ENCODE measurements at regions not wholly inside any gene's neighbourhood (a gene's known extent, or its start where the extent isn't known, plus 50 kb on each side); places are given as distances from the start of the nearest gene placed in this dataset.

DNA sequence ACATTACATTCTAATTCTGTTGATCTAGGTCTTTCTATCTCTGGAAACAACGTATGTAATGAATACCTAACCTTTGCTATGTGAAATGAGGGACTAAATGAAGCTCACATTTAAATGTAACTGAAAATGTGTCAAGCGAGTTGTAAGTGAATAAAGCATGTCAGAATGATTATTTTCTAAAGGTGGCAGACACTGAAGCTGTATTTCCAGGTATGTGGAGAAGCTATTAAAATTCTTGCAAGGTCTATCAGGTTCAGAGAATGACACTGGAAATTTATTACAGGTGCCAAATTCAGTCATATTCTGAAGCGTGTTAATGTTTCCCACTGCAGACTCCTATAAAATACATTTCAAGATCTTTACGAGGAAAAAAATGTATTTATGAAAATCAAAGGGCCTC, 641.4 kb downstream of the RPS29 start:
- no peak for TF ChIP-seq CTCF (IDR thresholded peaks at IDR 0.05; ENCODE audit: low read depth, low read length)
- no peak overlapping the region for H3K4me3 ChIP-seq (replicated peaks in 1 of 2; ENCODE audit: low read depth in 2 of 2, low read length in 2 of 2)
- no peak for DNase-seq (ENCODE audit: low read depth in 2 of 2)

GRCh38 chr14:48943913-48944312, 642.3 kb downstream of the RPS29 start:
- no peak for DNase-seq (ENCODE audit: low read depth in 2 of 2)
- no peak for TF ChIP-seq CTCF (IDR thresholded peaks at IDR 0.05; ENCODE audit: low read depth, low read length)
- no peak overlapping the region for H3K4me3 ChIP-seq (replicated peaks in 1 of 2; ENCODE audit: low read depth in 2 of 2, low read length in 2 of 2)

DNA sequence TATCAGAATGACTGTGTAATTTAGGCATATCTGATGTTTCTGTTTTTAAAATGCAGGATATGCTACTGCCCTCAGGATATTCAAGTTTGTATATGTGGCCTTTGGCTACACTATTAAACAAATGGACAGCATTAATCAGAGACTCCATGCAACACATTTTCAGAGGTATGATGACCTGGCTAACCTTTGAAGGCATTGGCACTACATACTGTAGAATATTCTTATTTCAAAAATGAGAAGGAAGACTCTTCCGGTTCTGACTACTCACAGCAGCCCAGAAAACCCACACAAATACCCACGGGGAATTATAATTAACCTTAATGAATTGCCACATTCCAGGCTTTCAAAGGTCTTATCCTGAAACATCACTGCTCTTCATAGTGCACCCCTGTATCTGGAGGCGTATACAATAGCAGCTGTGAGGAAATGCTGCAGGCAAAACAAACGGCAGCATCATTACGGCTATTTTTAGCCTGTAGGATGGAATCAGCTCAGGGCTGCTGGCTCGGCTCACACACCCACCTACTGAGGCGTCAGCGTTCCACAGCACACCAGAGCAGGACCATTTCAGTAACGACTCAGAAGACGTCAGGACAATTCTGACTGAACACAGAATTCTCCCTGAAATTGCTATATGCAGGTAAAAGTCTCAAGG, 648.5 kb downstream of the RPS29 start:
- peak; percentile 0 to 25 for DNase-seq (ENCODE audit: low read depth in 2 of 2)
- TF ChIP-seq CTCF (IDR thresholded peaks at IDR 0.05; ENCODE audit: low read depth, low read length) = no peak
- H3K4me3 ChIP-seq (replicated peaks in 1 of 2; ENCODE audit: low read depth in 2 of 2, low read length in 2 of 2) = no peak overlapping the region

GRCh38 chr14:48936849-48937248, 649.3 kb downstream of the RPS29 start:
- no peak overlapping the region for H3K4me3 ChIP-seq (replicated peaks in 1 of 2; ENCODE audit: low read depth in 2 of 2, low read length in 2 of 2)
- no peak for DNase-seq (ENCODE audit: low read depth in 2 of 2)
- TF ChIP-seq CTCF (IDR thresholded peaks at IDR 0.05; ENCODE audit: low read depth, low read length) = no peak

DNA sequence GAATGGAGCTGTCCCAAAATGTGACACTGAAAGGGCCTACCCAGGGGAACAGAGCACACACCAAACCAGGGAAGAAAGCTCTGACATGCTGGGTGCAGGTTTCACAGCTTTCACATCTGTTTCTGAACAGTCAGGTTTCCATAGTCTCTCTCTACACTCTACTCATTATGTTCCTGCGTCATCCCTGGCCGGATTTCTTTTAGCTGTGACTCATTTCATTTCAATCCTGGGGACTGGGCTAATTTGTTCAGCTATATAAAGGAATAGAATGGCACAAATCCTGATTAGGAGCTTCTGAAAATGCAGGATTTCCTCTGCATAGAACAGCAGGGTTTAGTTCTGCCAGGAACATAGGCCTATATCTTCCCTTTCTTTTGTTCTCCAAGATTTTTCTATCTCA, 649.8 kb downstream of the RPS29 start:
- DNase-seq (ENCODE audit: low read depth in 2 of 2) = peak; percentile 9 to 29
- no peak overlapping the region for H3K4me3 ChIP-seq (replicated peaks in 1 of 2; ENCODE audit: low read depth in 2 of 2, low read length in 2 of 2)
- no peak for TF ChIP-seq CTCF (IDR thresholded peaks at IDR 0.05; ENCODE audit: low read depth, low read length)

- H3K4me3 ChIP-seq (replicated peaks in 1 of 2; ENCODE audit: low read depth in 2 of 2, low read length in 2 of 2) = no peak overlapping the region
- no peak for TF ChIP-seq CTCF (IDR thresholded peaks at IDR 0.05; ENCODE audit: low read depth, low read length)
- no peak for DNase-seq (ENCODE audit: low read depth in 2 of 2)
These were observed 661.0 kb downstream of the RPS29 start for GRCh38 chr14:48925184-48925583.

- no peak for DNase-seq (ENCODE audit: low read depth in 2 of 2)
- H3K4me3 ChIP-seq (replicated peaks in 1 of 2; ENCODE audit: low read depth in 2 of 2, low read length in 2 of 2) = no peak overlapping the region
These were observed 671.3 kb downstream of the RPS29 start for GRCh38 chr14:48914921-48915320.

More at GRCh38 chr14:48914921-48915320, 671.3 kb downstream of the RPS29 start:
- no peak for TF ChIP-seq CTCF (IDR thresholded peaks at IDR 0.05; ENCODE audit: low read depth, low read length)
